GM21390 (cell line): ENCODE measurements at regions not wholly inside any gene's neighbourhood (a gene's known extent, or its start where the extent isn't known, plus 50 kb on each side); places are given as distances from the start of the nearest gene placed in this dataset.

ENCODE experiments used
- ATAC-seq: cut with Tn5 transposase; IDR thresholded peaks from one replicate; pipeline ENCODE4 v1.9.1; 2021; ENCODE audit not compliant: unreplicated experiment

DNA sequence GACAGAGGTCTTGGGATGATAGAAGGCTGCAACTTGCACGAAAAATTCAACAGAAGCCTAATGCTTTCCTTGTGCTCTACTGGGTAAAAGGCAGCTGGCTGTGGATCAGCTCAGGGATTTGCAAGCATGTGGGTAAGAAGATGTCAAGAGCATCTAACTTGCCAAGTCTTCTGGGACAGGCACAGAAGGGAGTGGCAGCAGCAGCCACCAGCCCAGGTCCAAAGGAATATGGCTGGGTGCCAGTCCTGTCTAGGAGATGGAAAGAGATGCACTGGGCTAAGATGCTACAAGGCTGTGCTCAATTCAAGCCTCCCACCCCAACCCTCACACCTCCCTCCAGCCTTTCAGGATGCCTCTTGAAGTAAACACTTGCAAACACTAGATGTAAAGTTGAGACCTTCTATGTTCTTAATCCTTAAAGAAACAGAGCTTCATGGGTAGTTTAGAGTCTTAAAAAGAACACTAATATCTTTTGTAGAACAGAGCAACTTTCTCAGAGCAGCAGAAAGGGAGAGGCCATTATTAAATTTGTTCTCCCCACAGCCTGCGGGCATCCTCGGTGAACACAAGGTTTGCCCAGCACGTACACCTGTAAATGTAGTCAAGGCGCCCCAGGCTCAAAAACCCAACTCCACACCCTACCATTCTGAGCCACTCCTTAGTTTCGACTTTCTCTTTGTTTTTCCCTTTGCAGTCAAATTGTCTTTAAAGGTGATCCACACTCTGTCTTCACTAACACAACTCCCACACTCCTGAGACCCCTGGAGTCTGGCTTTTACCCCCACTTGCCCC is 64.6 kb upstream of the BCAR3 start:
- ATAC-seq, result no peak

DNA sequence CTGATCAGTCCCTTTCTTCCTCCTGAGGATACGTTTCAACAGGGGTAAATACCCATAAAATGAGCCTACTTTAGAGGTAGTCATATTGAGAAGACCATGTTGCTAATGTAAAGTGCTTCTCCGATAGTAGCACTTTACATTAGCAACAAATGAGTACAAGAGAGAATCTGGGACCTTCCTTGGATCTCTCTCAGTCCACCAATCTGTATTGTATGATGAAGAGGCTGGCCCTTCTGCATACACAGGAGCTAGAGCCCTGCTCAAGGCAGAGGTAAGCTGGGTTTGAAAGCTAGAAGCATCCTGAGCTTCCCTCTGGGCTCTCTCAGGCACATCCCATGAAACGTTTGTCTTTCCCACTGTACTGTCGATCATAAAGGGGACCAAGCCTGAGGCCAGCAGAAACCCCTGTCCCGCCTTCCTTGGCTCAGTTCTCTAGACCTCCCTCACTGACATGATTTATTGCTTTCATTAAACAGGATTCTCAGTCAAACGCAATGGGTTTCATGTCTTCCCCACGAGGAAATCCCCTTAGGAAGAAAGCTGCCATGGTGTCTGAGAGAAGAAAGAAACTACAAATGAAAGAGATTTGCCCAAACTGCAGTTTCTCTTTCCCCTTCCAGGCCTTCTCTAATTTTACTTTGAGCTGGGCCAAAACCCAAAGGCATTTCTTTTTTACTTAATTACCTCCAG is 62.8 kb upstream of the BCAR3 start:
- no peak for ATAC-seq

DNA sequence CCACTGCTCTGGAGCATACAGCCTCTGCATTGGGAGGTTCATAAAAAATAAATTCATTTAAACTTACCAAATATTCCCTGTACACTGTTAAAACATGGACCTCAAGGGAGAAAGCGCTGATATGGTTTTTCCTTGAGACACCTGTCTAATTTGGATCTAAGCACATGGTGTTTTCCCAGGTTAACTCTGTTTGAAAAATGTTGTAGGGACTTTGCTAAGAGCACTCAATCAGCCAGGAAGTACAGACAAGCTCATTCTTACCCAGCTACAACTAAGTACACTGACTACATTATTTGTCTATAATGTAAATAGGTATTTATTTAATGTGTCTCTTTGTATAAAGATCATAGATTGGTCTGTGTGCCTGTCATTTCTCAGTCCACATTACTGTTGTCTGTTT is 61.8 kb upstream of the BCAR3 start:
- ATAC-seq, result no peak

DNA sequence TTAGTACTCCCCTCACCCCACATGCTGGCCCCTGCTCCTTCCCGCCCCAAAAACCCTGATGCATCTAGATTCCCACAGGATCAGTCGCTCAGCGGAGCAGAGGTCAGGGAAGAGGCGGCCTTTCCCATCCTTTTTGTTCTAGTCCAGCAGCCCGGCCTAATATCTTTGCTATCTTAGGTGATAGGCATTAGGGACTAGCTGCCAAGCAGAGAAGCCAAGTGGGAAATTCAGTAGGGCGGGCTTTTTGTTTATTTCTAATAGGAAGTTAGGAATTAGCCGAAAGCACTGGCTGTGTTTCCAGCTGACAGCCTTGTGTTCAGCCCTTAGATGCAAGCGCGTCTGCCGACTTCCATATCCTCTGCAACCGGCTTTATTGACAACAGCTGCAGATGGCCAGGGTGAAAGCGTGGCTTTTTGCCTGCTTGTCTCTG is 59.0 kb upstream of the BCAR3 start:
- ATAC-seq, result no peak

DNA sequence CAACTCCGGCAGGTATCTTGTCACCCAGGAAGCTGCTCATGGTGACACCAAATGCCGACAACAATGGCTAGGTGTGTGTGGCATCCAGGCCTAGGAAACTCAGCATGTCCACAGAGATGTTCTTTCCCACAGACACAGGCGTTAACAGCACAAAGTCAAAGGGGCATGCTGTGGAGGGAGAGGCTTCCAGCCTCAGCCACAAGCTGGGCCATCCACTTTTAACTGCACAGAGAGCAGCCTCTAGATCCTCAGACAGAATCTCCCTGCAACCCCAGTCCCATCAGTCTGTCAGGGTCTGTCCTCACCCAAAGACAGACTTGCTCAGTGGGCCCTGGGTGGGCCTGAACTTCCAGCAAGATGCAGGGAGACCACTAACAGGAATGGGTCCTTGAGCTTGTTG is 58.5 kb upstream of the BCAR3 start:
- no peak for ATAC-seq

DNA sequence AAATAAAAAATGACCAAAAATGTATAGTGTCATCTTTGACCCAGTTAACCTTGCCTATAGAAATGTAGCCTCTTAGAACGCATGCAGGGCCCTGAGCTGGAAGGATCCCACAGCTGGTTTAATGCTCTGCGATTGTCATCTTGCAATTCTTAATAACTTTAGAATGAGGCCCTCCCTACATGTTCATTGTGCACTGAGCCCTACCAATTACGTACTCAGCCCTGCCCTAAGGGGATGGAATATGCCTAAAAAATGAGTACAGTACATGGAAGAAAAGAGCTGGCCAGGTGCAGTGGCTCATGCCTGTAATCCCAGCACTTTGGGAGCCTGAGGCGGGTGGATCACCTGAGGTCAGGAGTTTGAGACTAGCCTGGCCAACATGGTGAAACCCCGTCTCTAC is 57.8 kb upstream of the BCAR3 start:
- ATAC-seq, result no peak

DNA sequence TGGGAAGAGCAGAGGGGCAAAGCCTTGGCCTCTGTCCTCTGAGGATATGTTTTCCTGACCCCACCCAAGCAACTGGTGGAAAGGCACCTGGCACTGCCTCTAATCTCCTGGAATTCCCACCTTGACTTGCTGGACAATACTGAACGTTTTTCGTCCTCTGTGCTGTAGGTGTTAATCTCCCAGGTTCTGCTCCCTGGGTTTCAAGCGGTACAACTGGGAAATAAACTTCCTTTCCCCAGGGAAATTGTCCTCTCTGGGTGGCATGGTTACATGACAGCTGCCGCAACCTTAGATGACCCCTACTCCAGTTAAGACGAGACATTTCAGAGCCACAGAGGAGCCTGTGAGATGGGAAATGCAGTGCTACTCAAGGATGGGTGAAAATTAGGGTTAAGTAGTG is 57.3 kb upstream of the BCAR3 start:
- no peak for ATAC-seq

DNA sequence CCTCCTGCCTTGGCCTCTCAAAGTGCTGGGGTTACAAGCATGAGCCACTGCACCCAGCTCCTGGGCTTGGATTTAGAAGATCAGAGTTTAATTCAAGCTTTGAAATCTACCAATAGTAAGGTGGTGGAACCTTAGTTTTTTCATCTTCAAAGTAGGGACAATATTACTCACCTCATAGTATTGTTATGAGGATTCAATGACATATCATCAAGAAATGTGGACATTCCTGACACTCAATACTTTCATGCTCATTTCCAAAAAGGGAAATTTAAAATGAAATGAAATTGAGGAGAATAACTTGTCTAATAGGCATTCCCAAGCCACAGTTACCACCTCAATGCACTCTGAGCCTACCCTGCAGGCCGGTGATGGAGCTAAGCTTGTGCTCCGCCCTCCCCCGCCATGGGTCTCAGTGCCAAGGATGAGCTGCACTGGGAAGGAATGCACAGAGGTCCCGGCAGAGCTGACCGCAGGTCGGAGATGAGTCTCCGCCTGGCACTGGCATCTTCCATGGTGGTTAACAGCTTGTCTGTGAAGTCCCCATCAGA is 56.5 kb upstream of the BCAR3 start:
- ATAC-seq, result no peak

DNA sequence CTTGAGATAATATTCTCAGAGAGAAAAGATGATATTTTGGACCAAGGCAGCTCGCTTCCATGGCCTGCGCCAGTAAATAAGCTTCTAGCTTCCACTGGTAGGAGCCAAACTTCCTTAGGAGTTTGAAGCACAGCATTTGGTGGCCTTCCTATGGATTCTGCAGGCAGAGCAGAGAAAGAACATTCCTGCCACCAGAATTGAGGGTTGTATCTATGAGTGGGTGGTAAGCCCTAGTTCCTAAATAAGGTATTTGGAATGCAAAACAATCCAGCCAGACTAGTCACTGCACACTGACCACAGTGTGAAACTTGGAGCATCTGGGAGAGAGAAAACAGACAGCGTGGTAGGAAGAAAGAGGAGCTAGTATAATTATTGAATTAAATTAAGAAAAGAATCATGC is 54.1 kb upstream of the BCAR3 start:
- no peak for ATAC-seq

DNA sequence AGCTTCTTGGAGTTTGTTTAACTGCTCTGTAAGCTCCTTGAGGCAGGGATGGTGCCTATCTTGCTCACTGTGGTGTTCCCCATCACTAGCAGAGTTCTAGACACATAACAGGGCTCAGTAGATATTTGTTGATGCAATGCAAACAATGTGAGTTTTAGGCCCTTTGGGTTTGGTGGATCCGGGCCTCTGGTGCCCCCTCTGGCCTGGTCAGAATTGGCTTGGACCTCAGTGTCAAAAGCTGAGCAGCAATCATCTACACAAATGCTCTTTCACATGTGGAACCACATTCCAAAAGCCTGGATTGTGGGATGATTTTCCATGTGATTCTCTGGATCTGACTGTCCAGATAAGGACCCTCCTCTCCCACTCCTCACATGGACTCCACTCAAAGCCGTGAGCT is 53.4 kb upstream of the BCAR3 start:
- ATAC-seq, result no peak

DNA sequence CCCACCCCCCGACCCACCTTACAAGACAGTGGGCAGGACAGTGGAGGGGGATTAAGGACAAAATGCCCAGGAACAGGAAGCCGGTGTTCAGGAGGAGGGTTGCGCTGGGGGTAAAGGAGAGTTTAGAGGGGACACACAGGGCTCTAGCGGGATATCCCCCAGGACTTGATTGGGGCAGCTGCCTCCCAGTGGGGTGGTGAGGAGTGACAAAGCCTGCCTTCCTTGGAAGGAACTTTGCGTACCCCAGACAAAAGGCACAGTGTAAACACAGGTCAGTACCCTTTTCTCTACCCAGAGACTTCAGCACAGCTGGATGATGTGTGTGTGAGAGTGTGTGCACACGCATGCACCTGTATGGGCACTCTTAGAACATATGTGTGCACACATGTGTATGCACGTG is 51.7 kb upstream of the BCAR3 start:
- no peak for ATAC-seq

DNA sequence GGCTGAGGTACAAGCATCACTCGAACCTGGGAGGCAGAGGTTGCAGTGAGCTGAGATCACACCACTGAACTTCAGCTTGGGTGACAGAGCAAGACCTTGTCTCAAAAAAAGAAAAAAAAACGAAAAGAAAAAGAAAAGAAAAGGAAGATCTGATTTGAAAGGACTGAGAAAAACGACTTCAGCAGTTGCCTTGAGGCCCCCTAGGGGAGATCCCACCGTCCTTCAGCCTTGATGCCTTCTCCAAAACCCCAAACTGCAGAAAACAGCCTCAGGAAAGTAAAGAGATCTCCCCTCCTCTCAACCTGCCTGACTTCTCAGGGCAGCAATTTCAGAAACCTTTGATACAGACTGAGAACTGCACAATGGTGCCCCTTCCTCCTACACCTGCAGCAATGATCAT is 50.9 kb upstream of the BCAR3 start:
- no peak for ATAC-seq
